ENCODE measurements at regions not wholly inside any gene's neighbourhood (a gene's known extent, or its start where the extent isn't known, plus 50 kb on each side); places are given as distances from the start of the nearest gene placed in this dataset.

DNA sequence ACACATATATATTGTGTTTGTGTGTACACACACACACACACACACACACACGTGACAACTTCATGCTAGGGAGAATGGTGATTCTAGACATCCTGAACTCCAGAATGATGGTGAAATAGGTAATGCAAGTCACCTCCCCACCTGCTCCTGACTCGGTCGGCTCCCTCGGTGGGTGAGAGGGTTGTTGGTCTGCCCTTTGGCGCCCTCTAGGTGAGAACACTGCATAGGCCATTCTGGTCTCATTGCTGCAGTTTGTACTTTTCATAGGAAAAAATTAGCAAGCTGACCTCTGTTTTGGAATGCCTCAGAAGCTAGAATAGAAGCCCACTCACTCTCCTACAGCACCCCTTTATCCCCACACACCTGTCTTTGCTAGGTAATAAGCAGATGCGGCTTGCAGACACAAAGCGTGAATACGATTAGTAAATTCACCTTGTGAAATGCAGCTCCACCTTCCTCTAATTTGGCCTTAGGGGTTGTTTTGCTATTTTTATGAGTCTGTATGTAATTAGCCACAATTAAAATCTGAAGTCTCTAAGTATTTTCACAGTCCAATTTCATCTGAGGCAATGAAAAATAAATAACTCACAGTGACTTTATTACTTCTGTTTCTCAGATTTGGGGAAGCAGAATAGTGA is 130.0 kb upstream of the KCNJ15 start:
- no peaks in the 10 kb centered on the region for H3K27me3 ChIP-seq (ENCODE audit: control insufficient read depth, insufficient read depth, low read length, poor library complexity, severe bottlenecking)
- peaks cover 10% of the 10 kb centered on the region for H3K27me3 Mint-ChIP-seq (ENCODE audit: insufficient read depth)
- no peaks in the 10 kb centered on the region for H3K4me1 Mint-ChIP-seq
- no peak overlapping the region for H3K27ac ChIP-seq (ENCODE audit: low read depth, low read length)
- H3K9ac ChIP-seq (ENCODE audit: extremely low read depth, low read length, poor library complexity, severe bottlenecking), result no peak overlapping the region
- H3K36me3 Mint-ChIP-seq (ENCODE audit: low read depth), result no peaks in the 10 kb centered on the region
- H3K27ac Mint-ChIP-seq, result no peak overlapping the region
- H3K4me3 ChIP-seq (ENCODE audit: low read length), result no peak overlapping the region
- WGBS, 2 experiments (ENCODE audit: insufficient coverage in 1 of 2, insufficient read length in 1 of 2), result 33 to 100% methylated on average over 2 to 7 of the region's 8 CpGs
- H3K36me3 ChIP-seq (ENCODE audit: control insufficient read depth, insufficient read depth, low read length), result no peaks in the 10 kb centered on the region
- no peaks in the 10 kb centered on the region for H3K4me1 ChIP-seq (ENCODE audit: control insufficient read depth, insufficient read depth, low read length)
- H3K4me3 Mint-ChIP-seq, result no peak overlapping the region
- DNase-seq, result peak; percentile 92
- TF ChIP-seq, protein P1, sequence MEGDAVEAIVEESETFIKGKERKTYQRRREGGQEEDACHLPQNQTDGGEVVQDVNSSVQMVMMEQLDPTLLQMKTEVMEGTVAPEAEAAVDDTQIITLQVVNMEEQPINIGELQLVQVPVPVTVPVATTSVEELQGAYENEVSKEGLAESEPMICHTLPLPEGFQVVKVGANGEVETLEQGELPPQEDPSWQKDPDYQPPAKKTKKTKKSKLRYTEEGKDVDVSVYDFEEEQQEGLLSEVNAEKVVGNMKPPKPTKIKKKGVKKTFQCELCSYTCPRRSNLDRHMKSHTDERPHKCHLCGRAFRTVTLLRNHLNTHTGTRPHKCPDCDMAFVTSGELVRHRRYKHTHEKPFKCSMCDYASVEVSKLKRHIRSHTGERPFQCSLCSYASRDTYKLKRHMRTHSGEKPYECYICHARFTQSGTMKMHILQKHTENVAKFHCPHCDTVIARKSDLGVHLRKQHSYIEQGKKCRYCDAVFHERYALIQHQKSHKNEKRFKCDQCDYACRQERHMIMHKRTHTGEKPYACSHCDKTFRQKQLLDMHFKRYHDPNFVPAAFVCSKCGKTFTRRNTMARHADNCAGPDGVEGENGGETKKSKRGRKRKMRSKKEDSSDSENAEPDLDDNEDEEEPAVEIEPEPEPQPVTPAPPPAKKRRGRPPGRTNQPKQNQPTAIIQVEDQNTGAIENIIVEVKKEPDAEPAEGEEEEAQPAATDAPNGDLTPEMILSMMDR (conservative IDR thresholded peaks at IDR 0.05), result peak; percentile 90
- H3K9me3 Mint-ChIP-seq, result no peaks in the 10 kb centered on the region
- H3K9me3 ChIP-seq (ENCODE audit: control insufficient read depth, low read length), result no peaks in the 10 kb centered on the region

- Histone ChIP-seq H3K9ac (ENCODE audit: extremely low read depth, low read length, poor library complexity, severe bottlenecking) (no peak overlapping the region), H3K9me3 (ENCODE audit: control insufficient read depth, low read length) (no peaks in the 10 kb centered on the region), H3K27me3 (ENCODE audit: control insufficient read depth, insufficient read depth, low read length, poor library complexity, severe bottlenecking) (no peaks in the 10 kb centered on the region), H3K27ac (ENCODE audit: low read depth, low read length) (no peak overlapping the region), H3K4me3 (ENCODE audit: low read length) (no peak overlapping the region), H3K36me3 (ENCODE audit: control insufficient read depth, insufficient read depth, low read length) (no peaks in the 10 kb centered on the region), H3K4me1 (ENCODE audit: control insufficient read depth, insufficient read depth, low read length) (no peaks in the 10 kb centered on the region)
- WGBS, 2 experiments (ENCODE audit: insufficient coverage in 1 of 2, insufficient read length in 1 of 2), result 86 to 100% methylated on average over 1 of the region's 1 CpG
- Mint-ChIP-seq H3K36me3 (ENCODE audit: low read depth) (no peaks in the 10 kb centered on the region), H3K9me3 (no peaks in the 10 kb centered on the region), H3K27me3 (ENCODE audit: insufficient read depth) (peaks cover 10% of the 10 kb centered on the region), H3K4me3 (no peak overlapping the region), H3K27ac (no peak overlapping the region), H3K4me1 (no peaks in the 10 kb centered on the region)
- TF ChIP-seq, protein P1 (conservative IDR thresholded peaks at IDR 0.05), result no peak
- DNase-seq, result no peak
Observed at GRCh38 chr21:38129711-38130110, 127.1 kb upstream of the KCNJ15 start.

DNA sequence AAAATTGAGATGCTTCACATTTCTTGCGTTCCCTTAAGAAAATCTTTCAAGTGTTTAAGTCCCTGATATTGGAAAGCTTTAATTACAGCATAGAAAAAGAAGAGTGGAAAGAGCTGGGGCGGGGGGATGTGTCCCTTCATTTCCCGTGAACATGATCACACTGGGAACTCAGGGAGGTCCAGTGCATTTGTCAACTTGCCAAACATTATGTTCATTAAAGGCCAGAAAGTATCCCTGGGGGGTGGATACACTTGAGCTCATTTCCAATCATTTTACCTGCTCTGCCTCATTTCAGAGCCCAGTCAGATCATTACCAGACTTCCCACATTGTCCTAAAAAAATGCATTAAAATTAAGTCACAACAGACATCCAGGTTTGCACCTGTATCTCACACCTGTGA is 123.6 kb upstream of the KCNJ15 start:
- Histone ChIP-seq H3K9me3 (ENCODE audit: control insufficient read depth, low read length) (no peaks in the 10 kb centered on the region), H3K27me3 (ENCODE audit: control insufficient read depth, insufficient read depth, low read length, poor library complexity, severe bottlenecking) (no peaks in the 10 kb centered on the region), H3K4me3 (ENCODE audit: low read length) (no peak overlapping the region), H3K9ac (ENCODE audit: extremely low read depth, low read length, poor library complexity, severe bottlenecking) (no peak overlapping the region), H3K27ac (ENCODE audit: low read depth, low read length) (no peak overlapping the region), H3K4me1 (ENCODE audit: control insufficient read depth, insufficient read depth, low read length) (no peaks in the 10 kb centered on the region), H3K36me3 (ENCODE audit: control insufficient read depth, insufficient read depth, low read length) (no peaks in the 10 kb centered on the region)
- Mint-ChIP-seq H3K27me3 (ENCODE audit: insufficient read depth) (peaks cover 7% of the 10 kb centered on the region), H3K4me1 (no peaks in the 10 kb centered on the region), H3K4me3 (no peak overlapping the region), H3K36me3 (ENCODE audit: low read depth) (no peaks in the 10 kb centered on the region), H3K9me3 (no peaks in the 10 kb centered on the region), H3K27ac (no peak overlapping the region)
- DNase-seq, result no peak
- 88 to 100% methylated on average over 3 of the region's 3 CpGs for WGBS, 2 experiments (ENCODE audit: insufficient coverage in 1 of 2, insufficient read length in 1 of 2)
- TF ChIP-seq, protein P1 (conservative IDR thresholded peaks at IDR 0.05), result no peak
